ENCODE measurements at regions not wholly inside any gene's neighbourhood (a gene's known extent, or its start where the extent isn't known, plus 50 kb on each side); places are given as distances from the start of the nearest gene placed in this dataset.

- Histone ChIP-seq H3K9ac (ENCODE audit: low read depth in 1 of 2, low read length in 2 of 2) (no peak overlapping the region), H3K4me1 (ENCODE audit: control insufficient read depth in 2 of 2, insufficient read depth in 2 of 2, low read length in 2 of 2) (no peaks in the 10 kb centered on the region), H3K27me3 (ENCODE audit: control insufficient read depth in 2 of 2, insufficient read depth in 2 of 2, low read length in 2 of 2) (no peaks in the 10 kb centered on the region)
Observed at GRCh38 chr12:126535971-126536370, 1470.7 kb downstream of the AACS start.

GRCh38 chr12:126537961-126538530, 1472.8 kb downstream of the AACS start:
- Histone ChIP-seq H3K27ac (ENCODE audit: low read depth in 2 of 2, low read length in 2 of 2) (no peak overlapping the region), H3K36me3 (ENCODE audit: control insufficient read depth in 2 of 2, insufficient read depth in 2 of 2, low read length in 2 of 2) (no peaks in the 10 kb centered on the region), H3K9me3 (ENCODE audit: control insufficient read depth in 2 of 2, low read length in 2 of 2) (peaks cover 0 to 4% of the 10 kb centered on the region in 2 donors), H3K9ac (ENCODE audit: low read depth in 1 of 2, low read length in 2 of 2) (no peak overlapping the region), H3K27me3 (ENCODE audit: control insufficient read depth in 2 of 2, insufficient read depth in 2 of 2, low read length in 2 of 2) (no peaks in the 10 kb centered on the region), H3K4me3 (ENCODE audit: low read length in 2 of 2) (no peak overlapping the region), H3K4me1 (ENCODE audit: control insufficient read depth in 2 of 2, insufficient read depth in 2 of 2, low read length in 2 of 2) (no peaks in the 10 kb centered on the region)

More at GRCh38 chr12:126535971-126536370, 1470.7 kb downstream of the AACS start:
- Histone ChIP-seq H3K36me3 (ENCODE audit: control insufficient read depth in 2 of 2, insufficient read depth in 2 of 2, low read length in 2 of 2) (no peaks in the 10 kb centered on the region), H3K27ac (ENCODE audit: low read depth in 2 of 2, low read length in 2 of 2) (no peak overlapping the region), H3K9me3 (ENCODE audit: control insufficient read depth in 2 of 2, low read length in 2 of 2) (peaks cover 0 to 4% of the 10 kb centered on the region in 2 donors), H3K4me3 (ENCODE audit: low read length in 2 of 2) (no peak overlapping the region)

GRCh38 chr12:126538888-126539287, 1473.7 kb downstream of the AACS start:
- peaks cover 0 to 4% of the 10 kb centered on the region in 2 donors for H3K9me3 ChIP-seq (ENCODE audit: control insufficient read depth in 2 of 2, low read length in 2 of 2)
- H3K9ac ChIP-seq (ENCODE audit: low read depth in 1 of 2, low read length in 2 of 2), result no peak overlapping the region
- H3K4me1 ChIP-seq (ENCODE audit: control insufficient read depth in 2 of 2, insufficient read depth in 2 of 2, low read length in 2 of 2), result no peaks in the 10 kb centered on the region
- H3K36me3 ChIP-seq (ENCODE audit: control insufficient read depth in 2 of 2, insufficient read depth in 2 of 2, low read length in 2 of 2), result no peaks in the 10 kb centered on the region
- H3K27me3 ChIP-seq (ENCODE audit: control insufficient read depth in 2 of 2, insufficient read depth in 2 of 2, low read length in 2 of 2), result no peaks in the 10 kb centered on the region
- H3K4me3 ChIP-seq (ENCODE audit: low read length in 2 of 2), result no peak overlapping the region
- H3K27ac ChIP-seq (ENCODE audit: low read depth in 2 of 2, low read length in 2 of 2), result no peak overlapping the region

GRCh38 chr12:126545411-126545810, 1480.2 kb downstream of the AACS start:
- Histone ChIP-seq H3K36me3 (ENCODE audit: control insufficient read depth in 2 of 2, insufficient read depth in 2 of 2, low read length in 2 of 2) (no peaks in the 10 kb centered on the region), H3K27ac (ENCODE audit: low read depth in 2 of 2, low read length in 2 of 2) (no peak overlapping the region), H3K27me3 (ENCODE audit: control insufficient read depth in 2 of 2, insufficient read depth in 2 of 2, low read length in 2 of 2) (no peaks in the 10 kb centered on the region), H3K9me3 (ENCODE audit: control insufficient read depth in 2 of 2, low read length in 2 of 2) (peaks cover 0 to 2% of the 10 kb centered on the region in 2 donors), H3K9ac (ENCODE audit: low read depth in 1 of 2, low read length in 2 of 2) (no peak overlapping the region), H3K4me1 (ENCODE audit: control insufficient read depth in 2 of 2, insufficient read depth in 2 of 2, low read length in 2 of 2) (no peaks in the 10 kb centered on the region), H3K4me3 (ENCODE audit: low read length in 2 of 2) (no peak overlapping the region)

GRCh38 chr12:126547905-126548304, 1482.7 kb downstream of the AACS start:
- H3K9me3 ChIP-seq (ENCODE audit: control insufficient read depth in 2 of 2, low read length in 2 of 2), result no peaks in the 10 kb centered on the region
- H3K36me3 ChIP-seq (ENCODE audit: control insufficient read depth in 2 of 2, insufficient read depth in 2 of 2, low read length in 2 of 2), result no peaks in the 10 kb centered on the region
- H3K4me3 ChIP-seq (ENCODE audit: low read length in 2 of 2), result no peak overlapping the region
- H3K4me1 ChIP-seq (ENCODE audit: control insufficient read depth in 2 of 2, insufficient read depth in 2 of 2, low read length in 2 of 2), result no peaks in the 10 kb centered on the region
- H3K9ac ChIP-seq (ENCODE audit: low read depth in 1 of 2, low read length in 2 of 2), result no peak overlapping the region
- H3K27ac ChIP-seq (ENCODE audit: low read depth in 2 of 2, low read length in 2 of 2), result no peak overlapping the region
- no peaks in the 10 kb centered on the region for H3K27me3 ChIP-seq (ENCODE audit: control insufficient read depth in 2 of 2, insufficient read depth in 2 of 2, low read length in 2 of 2)

DNA sequence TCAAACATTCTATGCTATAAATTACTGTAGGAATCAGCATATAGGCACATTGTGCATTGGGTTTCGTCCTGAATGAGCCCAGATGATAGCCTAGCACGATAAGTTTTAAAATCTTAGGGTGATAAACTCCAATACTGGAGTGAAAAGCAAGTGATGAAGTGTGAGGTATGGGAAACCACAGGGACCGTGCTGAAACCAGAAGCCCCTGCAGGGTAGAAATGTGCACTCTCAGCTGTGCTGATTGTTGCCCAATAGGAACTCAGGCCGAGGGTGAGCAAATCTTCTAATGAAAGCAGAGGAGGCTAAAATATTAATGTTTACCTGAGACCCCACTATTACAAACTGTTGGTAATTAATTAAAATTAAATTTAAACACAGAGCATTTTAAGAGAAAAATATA, 1486.6 kb downstream of the AACS start:
- no peak overlapping the region for H3K4me3 ChIP-seq (ENCODE audit: low read length in 2 of 2)
- no peaks in the 10 kb centered on the region for H3K27me3 ChIP-seq (ENCODE audit: control insufficient read depth in 2 of 2, insufficient read depth in 2 of 2, low read length in 2 of 2)
- no peaks in the 10 kb centered on the region for H3K4me1 ChIP-seq (ENCODE audit: control insufficient read depth in 2 of 2, insufficient read depth in 2 of 2, low read length in 2 of 2)
- H3K9me3 ChIP-seq (ENCODE audit: control insufficient read depth in 2 of 2, low read length in 2 of 2), result no peaks in the 10 kb centered on the region
- no peak overlapping the region for H3K9ac ChIP-seq (ENCODE audit: low read depth in 1 of 2, low read length in 2 of 2)
- H3K27ac ChIP-seq (ENCODE audit: low read depth in 2 of 2, low read length in 2 of 2), result no peak overlapping the region
- H3K36me3 ChIP-seq (ENCODE audit: control insufficient read depth in 2 of 2, insufficient read depth in 2 of 2, low read length in 2 of 2), result no peaks in the 10 kb centered on the region

GRCh38 chr12:126554625-126555024, 1489.4 kb downstream of the AACS start:
- Histone ChIP-seq H3K4me1 (ENCODE audit: control insufficient read depth in 2 of 2, insufficient read depth in 2 of 2, low read length in 2 of 2) (no peaks in the 10 kb centered on the region), H3K9me3 (ENCODE audit: control insufficient read depth in 2 of 2, low read length in 2 of 2) (peaks cover 0 to 3% of the 10 kb centered on the region in 2 donors), H3K9ac (ENCODE audit: low read depth in 1 of 2, low read length in 2 of 2) (no peak overlapping the region), H3K27me3 (ENCODE audit: control insufficient read depth in 2 of 2, insufficient read depth in 2 of 2, low read length in 2 of 2) (no peaks in the 10 kb centered on the region), H3K4me3 (ENCODE audit: low read length in 2 of 2) (no peak overlapping the region), H3K36me3 (ENCODE audit: control insufficient read depth in 2 of 2, insufficient read depth in 2 of 2, low read length in 2 of 2) (no peaks in the 10 kb centered on the region), H3K27ac (ENCODE audit: low read depth in 2 of 2, low read length in 2 of 2) (no peak overlapping the region)

DNA sequence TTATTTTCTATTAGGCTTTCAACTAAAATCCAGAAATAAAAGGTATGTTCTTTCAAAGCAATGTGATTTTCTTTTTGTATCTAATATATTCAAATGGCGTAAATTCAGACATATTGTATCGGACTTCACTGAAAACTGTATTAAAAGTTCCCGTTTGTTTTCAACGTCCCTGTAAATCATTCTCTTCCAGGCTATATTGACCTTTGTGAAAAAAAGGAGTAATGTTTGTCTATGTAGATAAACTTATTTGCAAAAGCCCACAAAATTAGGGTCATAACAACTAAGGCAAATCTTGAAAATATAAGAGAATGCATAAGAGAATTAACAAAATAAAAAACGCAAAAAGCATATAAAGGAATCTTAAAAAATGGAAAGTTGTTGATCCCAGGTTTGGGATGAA, 1492.4 kb downstream of the AACS start:
- Histone ChIP-seq H3K36me3 (ENCODE audit: control insufficient read depth in 2 of 2, insufficient read depth in 2 of 2, low read length in 2 of 2) (no peaks in the 10 kb centered on the region), H3K27ac (ENCODE audit: low read depth in 2 of 2, low read length in 2 of 2) (no peak overlapping the region), H3K9me3 (ENCODE audit: control insufficient read depth in 2 of 2, low read length in 2 of 2) (peaks cover 0 to 3% of the 10 kb centered on the region in 2 donors), H3K27me3 (ENCODE audit: control insufficient read depth in 2 of 2, insufficient read depth in 2 of 2, low read length in 2 of 2) (no peaks in the 10 kb centered on the region), H3K9ac (ENCODE audit: low read depth in 1 of 2, low read length in 2 of 2) (no peak overlapping the region), H3K4me3 (ENCODE audit: low read length in 2 of 2) (no peak overlapping the region), H3K4me1 (ENCODE audit: control insufficient read depth in 2 of 2, insufficient read depth in 2 of 2, low read length in 2 of 2) (no peaks in the 10 kb centered on the region)

DNA sequence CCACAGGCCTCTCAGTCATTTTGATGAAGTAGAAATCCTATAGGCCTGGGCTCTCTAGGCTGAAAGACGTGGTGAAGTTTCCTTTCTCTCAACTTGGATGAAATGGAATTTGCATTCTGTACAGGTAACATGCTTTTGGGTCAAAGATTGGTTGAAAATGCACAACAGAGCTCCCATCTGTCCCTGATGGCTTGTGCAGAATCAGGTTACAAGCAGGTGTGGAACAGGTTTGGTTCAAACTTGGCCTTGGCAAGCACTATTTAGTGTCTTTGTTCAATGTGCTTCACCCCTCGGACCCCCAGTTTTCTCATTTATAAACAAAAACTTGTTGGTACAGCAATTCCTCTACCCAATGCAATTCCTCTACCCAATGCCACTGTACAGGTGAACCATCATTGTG, 1493.0 kb downstream of the AACS start:
- Histone ChIP-seq H3K27ac (ENCODE audit: low read depth in 2 of 2, low read length in 2 of 2) (no peak overlapping the region), H3K9me3 (ENCODE audit: control insufficient read depth in 2 of 2, low read length in 2 of 2) (peaks cover 0 to 3% of the 10 kb centered on the region in 2 donors), H3K9ac (ENCODE audit: low read depth in 1 of 2, low read length in 2 of 2) (no peak overlapping the region), H3K4me1 (ENCODE audit: control insufficient read depth in 2 of 2, insufficient read depth in 2 of 2, low read length in 2 of 2) (no peaks in the 10 kb centered on the region), H3K36me3 (ENCODE audit: control insufficient read depth in 2 of 2, insufficient read depth in 2 of 2, low read length in 2 of 2) (no peaks in the 10 kb centered on the region), H3K27me3 (ENCODE audit: control insufficient read depth in 2 of 2, insufficient read depth in 2 of 2, low read length in 2 of 2) (no peaks in the 10 kb centered on the region), H3K4me3 (ENCODE audit: low read length in 2 of 2) (no peak overlapping the region)

DNA sequence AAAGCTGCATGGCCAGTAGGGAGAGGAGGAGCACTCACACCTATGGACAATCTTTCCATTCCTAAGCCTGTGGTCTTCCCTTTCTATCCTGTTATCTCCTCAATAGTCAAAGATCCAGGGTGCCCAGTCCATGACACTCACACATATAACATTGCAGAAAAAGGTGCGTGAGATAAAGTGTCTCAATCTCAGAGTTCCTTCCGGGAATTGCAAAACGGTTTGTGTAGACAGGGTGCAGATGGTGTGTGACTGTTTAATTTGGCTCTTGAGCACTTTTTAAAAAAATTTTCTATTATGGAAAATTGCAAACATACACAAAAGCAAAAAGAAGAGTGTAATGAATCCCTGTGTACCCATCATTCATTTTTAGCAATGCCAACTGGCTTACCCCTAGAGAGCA, 1493.6 kb downstream of the AACS start:
- Histone ChIP-seq H3K9ac (ENCODE audit: low read depth in 1 of 2, low read length in 2 of 2) (no peak overlapping the region), H3K9me3 (ENCODE audit: control insufficient read depth in 2 of 2, low read length in 2 of 2) (peaks cover 0 to 3% of the 10 kb centered on the region in 2 donors), H3K4me3 (ENCODE audit: low read length in 2 of 2) (no peak overlapping the region), H3K4me1 (ENCODE audit: control insufficient read depth in 2 of 2, insufficient read depth in 2 of 2, low read length in 2 of 2) (no peaks in the 10 kb centered on the region), H3K36me3 (ENCODE audit: control insufficient read depth in 2 of 2, insufficient read depth in 2 of 2, low read length in 2 of 2) (no peaks in the 10 kb centered on the region), H3K27ac (ENCODE audit: low read depth in 2 of 2, low read length in 2 of 2) (no peak overlapping the region), H3K27me3 (ENCODE audit: control insufficient read depth in 2 of 2, insufficient read depth in 2 of 2, low read length in 2 of 2) (no peaks in the 10 kb centered on the region)

GRCh38 chr12:126567016-126567415, 1501.8 kb downstream of the AACS start:
- H3K4me1 ChIP-seq (ENCODE audit: control insufficient read depth in 2 of 2, insufficient read depth in 2 of 2, low read length in 2 of 2), result no peaks in the 10 kb centered on the region
- H3K27ac ChIP-seq (ENCODE audit: low read depth in 2 of 2, low read length in 2 of 2), result no peak overlapping the region
- H3K4me3 ChIP-seq (ENCODE audit: low read length in 2 of 2), result no peak overlapping the region
- H3K9me3 ChIP-seq (ENCODE audit: control insufficient read depth in 2 of 2, low read length in 2 of 2), result no peaks in the 10 kb centered on the region
- no peaks in the 10 kb centered on the region for H3K36me3 ChIP-seq (ENCODE audit: control insufficient read depth in 2 of 2, insufficient read depth in 2 of 2, low read length in 2 of 2)
- H3K9ac ChIP-seq (ENCODE audit: low read depth in 1 of 2, low read length in 2 of 2), result no peak overlapping the region
- H3K27me3 ChIP-seq (ENCODE audit: control insufficient read depth in 2 of 2, insufficient read depth in 2 of 2, low read length in 2 of 2), result no peaks in the 10 kb centered on the region
